Activated CD4-positive, alpha-beta T cell treated with anti-CD3 and anti-CD28 coated beads, Interleukin-10, Interleukin-2, amounts not matched to agents 100 ng/mL and 50 ng/mL, durations not matched to agents 16 hours and 8 hours (primary cell): ENCODE measurements at regions not wholly inside any gene's neighbourhood (a gene's known extent, or its start where the extent isn't known, plus 50 kb on each side); places are given as distances from the start of the nearest gene placed in this dataset.
"Not testable (repeated sequence)": the region's sequence is repeated elsewhere in the genome, so short reads cannot be mapped to it uniquely, and the experiment has no call there.

Source experiments
- DNase-seq: peaks from one replicate; pipeline ENCODE4 v3.0.0-alpha.2; 2020

GRCh38 chr11:45432910-45433309 lies 146.8 kb upstream of the SYT13 start:
- DNase-seq = no peak

GRCh38 chr11:45432100-45432499 lies 146.0 kb upstream of the SYT13 start:
- no peak for DNase-seq

GRCh38 chr11:45431046-45432018 lies 145.2 kb upstream of the SYT13 start:
- DNase-seq = no peak

GRCh38 chr11:45430361-45430760 lies 144.2 kb upstream of the SYT13 start:
- no peak for DNase-seq

- DNase-seq = no peak
Measured at GRCh38 chr11:45429719-45430118, 143.6 kb upstream of the SYT13 start.

GRCh38 chr11:45428541-45429230 lies 142.5 kb upstream of the SYT13 start:
- no peak for DNase-seq

- DNase-seq = no peak
Measured at GRCh38 chr11:45428116-45428515, 142.0 kb upstream of the SYT13 start.

GRCh38 chr11:45424411-45425180 lies 138.5 kb upstream of the SYT13 start:
- no peak for DNase-seq

GRCh38 chr11:45423475-45424120 lies 137.5 kb upstream of the SYT13 start:
- DNase-seq = no peak

- DNase-seq = no peak
Measured at GRCh38 chr11:45423036-45423435, 136.9 kb upstream of the SYT13 start.

- DNase-seq = no peak
Measured at GRCh38 chr11:45414088-45414487, 127.9 kb upstream of the SYT13 start.

- DNase-seq = no peak
Measured at GRCh38 chr11:45413156-45413858, 127.2 kb upstream of the SYT13 start.

- no peak for DNase-seq
Measured at GRCh38 chr11:45412521-45412920, 126.4 kb upstream of the SYT13 start.

GRCh38 chr11:45412051-45412471 lies 125.9 kb upstream of the SYT13 start:
- DNase-seq = no peak

- DNase-seq = no peak
Measured at GRCh38 chr11:45411228-45411946, 125.2 kb upstream of the SYT13 start.

GRCh38 chr11:45410391-45411227 lies 124.5 kb upstream of the SYT13 start:
- DNase-seq = no peak

GRCh38 chr11:45409587-45409986 lies 123.4 kb upstream of the SYT13 start:
- DNase-seq = no peak

GRCh38 chr11:45407226-45407625 lies 121.1 kb upstream of the SYT13 start:
- DNase-seq = no peak

GRCh38 chr11:45405916-45406670 lies 120.0 kb upstream of the SYT13 start:
- no peak for DNase-seq

- not testable (repeated sequence) for DNase-seq
Measured at GRCh38 chr11:45403521-45403920, 117.4 kb upstream of the SYT13 start.
